ENCODE measurements at regions not wholly inside any gene's neighbourhood (a gene's known extent, or its start where the extent isn't known, plus 50 kb on each side); places are given as distances from the start of the nearest gene placed in this dataset.

GRCh38 chr14:34270361-34270760, 191.7 kb downstream of the SPTSSA start (continued):
- TF ChIP-seq REST (IDR thresholded peaks at IDR 0.05; ENCODE audit: borderline replicate concordance in 1 of 2, low read depth in 1 of 2, low read length in 2 of 2) (no peak), ZNF558 (CRISPR knock-in tag; IDR thresholded peaks at IDR 0.05; ENCODE audit: borderline replicate concordance) (no peak), ZNF451 (CRISPR knock-in tag; IDR thresholded peaks at IDR 0.05) (no peak), EP300 (IDR thresholded peaks at IDR 0.05; ENCODE audit: low read depth in 2 of 2, low read length in 2 of 2) (no peak), EP300 (CRISPR knock-in tag; IDR thresholded peaks at IDR 0.05; ENCODE audit: borderline replicate concordance) (no peak)

- peak overlapping the region; percentile 4; the same call in 1 of the 2 replicates for H3K4me2 ChIP-seq (ENCODE audit: low read depth, low read length)
- FAIRE-seq (no peak), ATAC-seq (peak; percentile 80), DNase-seq (ENCODE audit: low spot score) (no peak)
- H3K27ac ChIP-seq (ENCODE audit: extremely low read length, insufficient read depth, low read length), result no peak overlapping the region
- no peak overlapping the region for H2AFZ ChIP-seq (ENCODE audit: low read length)
- CTCF ChIA-PET (ENCODE audit: low intra/inter-chr PET ratio, low total read pairs), result no interaction called here
- in situ Hi-C loops (cut with HindIII; ENCODE audit: extremely low pct_ligation_motif_present, low pct_unique_long_range_greater_than_20kb) (no loop called here), intact Hi-C loops (cut with micrococcal nuclease; ENCODE audit: unreplicated experiment) (no loop called here)
- 10% methylated on average over 4 of the region's 4 CpGs for WGBS (ENCODE audit: low lambda C conversion rate)
- H3K9ac ChIP-seq (ENCODE audit: insufficient read depth, low read depth, low read length), result no peak overlapping the region
- H3K36me3 ChIP-seq (replicated peaks in 1 of 2; ENCODE audit: control insufficient read depth in 1 of 2, insufficient read depth in 2 of 2, low read length in 2 of 2), result no peaks in the 10 kb centered on the region
- POLR2A ChIA-PET, result no interaction called here
- H3K9me3 ChIP-seq (ENCODE audit: low read length), result no peaks in the 10 kb centered on the region
- no peak overlapping the region for H3K4me3 ChIP-seq (replicated peaks in 1 of 3; ENCODE audit: insufficient read depth in 1 of 3, low read depth in 2 of 3, low read length in 3 of 3)
- BruUV-seq (replicated peaks), result no TSS peak
- peaks cover 3 to 6% of the 10 kb centered on the region in 2 experiments; a peak in 2 of 5 replicates for H3K27me3 ChIP-seq (ENCODE audit: control insufficient read depth in 1 of 2, insufficient read depth in 2 of 2, low read length in 2 of 2)
- H3K4me1 ChIP-seq (ENCODE audit: insufficient read depth, low read length), result no peaks in the 10 kb centered on the region
- no peaks in the 10 kb centered on the region for H3K79me2 ChIP-seq (ENCODE audit: insufficient read depth, low read length)
- H4K20me1 ChIP-seq (ENCODE audit: insufficient read depth, low read length), result no peaks in the 10 kb centered on the region
- peak; percentile 39; the same call in 1 of the 2 replicates for TF ChIP-seq RAD51 (IDR thresholded peaks at IDR 0.05; ENCODE audit: borderline replicate concordance)
- no peak for TF ChIP-seq ATF2 (CRISPR knock-in tag; IDR thresholded peaks at IDR 0.05)
- TF ChIP-seq RBFOX2 (IDR thresholded peaks at IDR 0.05; ENCODE audit: low read depth, low read length), result no peak
- TF ChIP-seq ZNF646 (CRISPR knock-in tag; IDR thresholded peaks at IDR 0.05), result 0 out of 2 replicates have a peak, but pooled peaks have one; percentile 42
- TF ChIP-seq ZNF629 (CRISPR knock-in tag; conservative IDR thresholded peaks at IDR 0.05), result no peak
These were observed 195.7 kb downstream of the SPTSSA start for GRCh38 chr14:34266344-34266743.

Data from HepG2 (cell line).